COLO829 (cell line): ENCODE measurements at regions not wholly inside any gene's neighbourhood (a gene's known extent, or its start where the extent isn't known, plus 50 kb on each side); places are given as distances from the start of the nearest gene placed in this dataset.
"Not testable (repeated sequence)": the region's sequence is repeated elsewhere in the genome, so short reads cannot be mapped to it uniquely, and the experiment has no call there.

Experiments used
- DNase-seq: peaks from one replicate; pipeline ENCODE4 v3.0.0; 2012; ENCODE audit warnings: low spot score

- DNase-seq = no peak
Observed at GRCh38 chr9:33695299-33695698, 100.1 kb upstream of the PRSS3 start.

GRCh38 chr9:33695856-33696255 is 99.5 kb upstream of the PRSS3 start:
- DNase-seq = no peak

GRCh38 chr9:33697171-33697570 is 98.2 kb upstream of the PRSS3 start:
- DNase-seq = no peak

GRCh38 chr9:33698267-33698666 is 97.1 kb upstream of the PRSS3 start:
- DNase-seq = no peak

- not testable (repeated sequence) for DNase-seq
Observed at GRCh38 chr9:33700940-33701339, 94.4 kb upstream of the PRSS3 start.

- no peak for DNase-seq
Observed at GRCh38 chr9:33703430-33704102, 91.8 kb upstream of the PRSS3 start.

GRCh38 chr9:33705440-33705839 is 89.9 kb upstream of the PRSS3 start:
- DNase-seq = not testable (repeated sequence)

GRCh38 chr9:33708441-33708840 is 86.9 kb upstream of the PRSS3 start:
- no peak for DNase-seq

- DNase-seq = no peak
Observed at GRCh38 chr9:33709269-33709668, 86.1 kb upstream of the PRSS3 start.

- not testable (repeated sequence) for DNase-seq
Observed at GRCh38 chr9:33711418-33711817, 83.9 kb upstream of the PRSS3 start.

- no peak for DNase-seq
Observed at GRCh38 chr9:33714989-33715388, 80.4 kb upstream of the PRSS3 start.

- DNase-seq = no peak
Observed at GRCh38 chr9:33718987-33719386, 76.4 kb upstream of the PRSS3 start.

GRCh38 chr9:33719581-33720374 is 75.6 kb upstream of the PRSS3 start:
- no peak for DNase-seq

GRCh38 chr9:33721674-33722358 is 73.5 kb upstream of the PRSS3 start:
- DNase-seq = no peak

GRCh38 chr9:33722359-33722675 is 73.0 kb upstream of the PRSS3 start:
- DNase-seq = peak; percentile 62

- DNase-seq = no peak
Observed at GRCh38 chr9:33728613-33729012, 66.7 kb upstream of the PRSS3 start.

GRCh38 chr9:33731142-33731541 is 64.2 kb upstream of the PRSS3 start:
- no peak for DNase-seq

GRCh38 chr9:33731625-33732024 is 63.7 kb upstream of the PRSS3 start:
- DNase-seq = no peak

- DNase-seq = not testable (repeated sequence)
Observed at GRCh38 chr9:33734247-33734940, 61.0 kb upstream of the PRSS3 start.

GRCh38 chr9:33734941-33735835 is 60.2 kb upstream of the PRSS3 start:
- DNase-seq = not testable (repeated sequence)

GRCh38 chr9:33737811-33738606 is 57.4 kb upstream of the PRSS3 start:
- peak; percentile 28 for DNase-seq
